ENCODE measurements at regions not wholly inside any gene's neighbourhood (a gene's known extent, or its start where the extent isn't known, plus 50 kb on each side); places are given as distances from the start of the nearest gene placed in this dataset.

DNA sequence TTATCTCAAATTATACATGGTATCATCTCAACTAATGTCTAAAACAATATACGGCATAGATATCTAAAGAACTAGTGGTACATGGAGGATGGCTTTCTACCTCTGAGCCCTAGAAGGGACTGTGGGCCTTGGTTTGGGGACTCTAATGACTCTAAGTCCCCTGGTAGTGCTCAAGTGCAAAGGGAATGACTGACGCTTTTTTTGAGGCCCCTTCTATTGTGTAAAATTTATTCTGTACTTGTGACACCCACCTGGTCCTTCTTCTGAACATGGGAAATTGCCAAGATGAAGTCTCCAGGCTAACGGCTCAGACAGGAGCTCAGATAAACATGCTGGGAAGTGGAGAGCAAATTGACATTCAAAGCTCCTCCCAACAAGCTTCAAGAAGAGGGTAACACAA, 53.4 kb upstream of the IGLL5 start:
- Histone ChIP-seq H3K9me3 (peaks cover 2 to 11% (median 5%) of the 10 kb centered on the region in 3 donors), H3K4me1 (no peaks in the 10 kb centered on the region), H3K36me3 (no peaks in the 10 kb centered on the region), H3K4me3 (no peak overlapping the region), H3K27me3 (peaks cover 0 to 5% of the 10 kb centered on the region in 2 donors), H3K27ac (no peak overlapping the region)
- DNase-seq: no peak
- TF ChIP-seq, protein P1, sequence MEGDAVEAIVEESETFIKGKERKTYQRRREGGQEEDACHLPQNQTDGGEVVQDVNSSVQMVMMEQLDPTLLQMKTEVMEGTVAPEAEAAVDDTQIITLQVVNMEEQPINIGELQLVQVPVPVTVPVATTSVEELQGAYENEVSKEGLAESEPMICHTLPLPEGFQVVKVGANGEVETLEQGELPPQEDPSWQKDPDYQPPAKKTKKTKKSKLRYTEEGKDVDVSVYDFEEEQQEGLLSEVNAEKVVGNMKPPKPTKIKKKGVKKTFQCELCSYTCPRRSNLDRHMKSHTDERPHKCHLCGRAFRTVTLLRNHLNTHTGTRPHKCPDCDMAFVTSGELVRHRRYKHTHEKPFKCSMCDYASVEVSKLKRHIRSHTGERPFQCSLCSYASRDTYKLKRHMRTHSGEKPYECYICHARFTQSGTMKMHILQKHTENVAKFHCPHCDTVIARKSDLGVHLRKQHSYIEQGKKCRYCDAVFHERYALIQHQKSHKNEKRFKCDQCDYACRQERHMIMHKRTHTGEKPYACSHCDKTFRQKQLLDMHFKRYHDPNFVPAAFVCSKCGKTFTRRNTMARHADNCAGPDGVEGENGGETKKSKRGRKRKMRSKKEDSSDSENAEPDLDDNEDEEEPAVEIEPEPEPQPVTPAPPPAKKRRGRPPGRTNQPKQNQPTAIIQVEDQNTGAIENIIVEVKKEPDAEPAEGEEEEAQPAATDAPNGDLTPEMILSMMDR (IDR thresholded peaks at IDR 0.05): no peak
- intact Hi-C loops (cut with DNase I; ENCODE audit: low total_unique reads): no loop called here

DNA sequence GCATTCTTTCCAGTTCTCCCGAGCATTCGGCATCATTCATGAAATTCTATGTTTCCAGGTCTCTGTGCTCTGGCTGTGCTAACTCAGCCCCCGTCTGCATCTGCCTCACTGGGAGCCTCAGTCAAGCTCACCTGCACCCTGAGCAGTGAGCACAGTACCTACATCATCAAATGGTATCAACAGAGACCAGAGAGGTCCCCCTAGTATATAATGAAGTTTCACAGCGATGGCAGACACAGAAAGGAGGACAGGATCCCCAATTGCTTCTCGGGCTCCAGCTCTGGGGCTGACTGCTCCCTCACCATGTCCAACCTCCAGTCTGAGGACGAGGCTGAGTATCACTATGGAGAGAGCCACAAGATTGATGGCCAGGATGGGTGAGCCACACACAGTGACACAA, 52.8 kb upstream of the IGLL5 start:
- Histone ChIP-seq H3K36me3 (no peaks in the 10 kb centered on the region), H3K4me1 (no peaks in the 10 kb centered on the region), H3K4me3 (no peak overlapping the region), H3K27me3 (peaks cover 0 to 5% of the 10 kb centered on the region in 2 donors), H3K27ac (no peak overlapping the region), H3K9me3 (peaks cover 2 to 11% (median 5%) of the 10 kb centered on the region in 3 donors)
- intact Hi-C loops (cut with DNase I; ENCODE audit: low total_unique reads): no loop called here
- DNase-seq: no peak
- TF ChIP-seq, protein P1 (IDR thresholded peaks at IDR 0.05): no peak

DNA sequence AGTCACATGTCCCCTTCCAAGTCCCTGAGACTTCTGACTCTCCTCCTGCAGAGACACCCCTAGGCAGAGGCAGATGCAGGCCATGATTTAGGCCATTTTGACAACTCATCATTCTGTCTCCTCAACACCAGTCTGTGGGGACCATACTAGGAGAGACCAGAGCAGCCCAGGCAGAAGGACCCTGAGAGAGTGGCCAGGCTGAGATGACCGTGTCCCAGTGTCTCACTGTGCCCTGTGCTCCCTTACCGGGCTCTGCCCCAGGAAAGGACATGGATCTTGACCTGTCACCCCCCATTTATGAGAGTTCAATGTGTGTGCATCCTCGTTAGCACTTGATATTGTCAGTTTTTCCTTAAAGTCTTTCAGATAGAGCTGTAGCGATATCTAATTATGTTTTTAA, 52.4 kb upstream of the IGLL5 start:
- DNase-seq: no peak
- Histone ChIP-seq H3K27me3 (peaks cover 0 to 5% of the 10 kb centered on the region in 2 donors), H3K4me1 (no peaks in the 10 kb centered on the region)

DNA sequence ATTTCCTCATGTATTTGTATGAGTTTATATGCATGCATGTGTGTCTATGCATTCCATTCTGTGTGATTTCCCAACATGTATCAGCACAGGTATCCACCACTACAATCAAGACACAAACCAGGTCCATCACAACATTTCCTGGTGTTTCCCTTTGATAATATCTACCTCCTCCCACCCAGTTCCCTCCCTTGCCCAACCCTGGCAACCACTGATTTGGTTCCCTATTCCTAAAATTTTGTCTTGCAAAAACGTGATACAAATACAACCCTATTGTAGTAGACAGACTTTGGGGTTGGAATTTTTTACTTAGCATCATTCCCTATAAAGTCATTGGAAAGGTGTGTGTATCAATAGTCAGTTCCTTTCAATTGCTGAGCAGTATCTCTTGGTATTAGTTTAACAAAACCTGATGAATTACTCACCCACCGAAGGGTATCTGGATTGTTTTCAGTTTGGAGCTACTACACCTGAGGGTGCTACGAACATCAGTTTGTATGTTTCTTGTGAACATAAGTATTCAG, 51.8 kb upstream of the IGLL5 start:
- Histone ChIP-seq H3K27me3 (peaks cover 0 to 5% of the 10 kb centered on the region in 2 donors), H3K4me3 (no peak overlapping the region), H3K36me3 (no peaks in the 10 kb centered on the region), H3K9me3 (peaks cover 0 to 2% (median 2%) of the 10 kb centered on the region in 3 donors), H3K4me1 (no peaks in the 10 kb centered on the region), H3K27ac (no peak overlapping the region)
- intact Hi-C loops (cut with DNase I; ENCODE audit: low total_unique reads): no loop called here
- no peak for DNase-seq
- TF ChIP-seq, protein P1 (IDR thresholded peaks at IDR 0.05): no peak

More for the DNA sequence above, 52.4 kb upstream of the IGLL5 start:
- Histone ChIP-seq H3K36me3 (no peaks in the 10 kb centered on the region), H3K27ac (no peak overlapping the region), H3K9me3 (peaks cover 2 to 8% (median 4%) of the 10 kb centered on the region in 3 donors), H3K4me3 (no peak overlapping the region)
- intact Hi-C loops (cut with DNase I; ENCODE audit: low total_unique reads): no loop called here
- TF ChIP-seq, protein P1 (IDR thresholded peaks at IDR 0.05): no peak

DNA sequence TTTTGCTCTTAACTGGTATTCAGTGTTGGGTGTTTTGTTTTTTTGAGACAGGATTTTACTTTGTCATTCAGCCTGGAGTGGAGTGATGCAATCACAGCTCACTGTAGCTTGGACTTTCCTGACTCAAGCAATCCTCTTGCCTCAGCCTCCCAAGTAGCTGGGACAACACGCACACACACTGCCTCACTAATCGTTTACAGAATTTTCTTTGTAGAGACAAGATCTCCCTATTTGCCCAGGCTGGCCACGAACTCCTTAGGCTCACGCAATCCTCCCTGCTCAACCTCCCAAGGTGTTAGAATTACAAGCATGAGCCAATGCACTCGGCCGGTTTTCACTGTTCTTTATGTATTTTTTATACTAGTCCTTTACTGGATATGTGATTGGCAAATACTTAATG, 51.0 kb upstream of the IGLL5 start:
- TF ChIP-seq, protein P1 (IDR thresholded peaks at IDR 0.05): no peak
- intact Hi-C loops (cut with DNase I; ENCODE audit: low total_unique reads): no loop called here
- Histone ChIP-seq H3K9me3 (peaks cover 0 to 2% (median 2%) of the 10 kb centered on the region in 3 donors), H3K36me3 (no peaks in the 10 kb centered on the region), H3K4me3 (no peak overlapping the region), H3K27me3 (peaks cover 0 to 5% of the 10 kb centered on the region in 2 donors), H3K27ac (no peak overlapping the region), H3K4me1 (no peaks in the 10 kb centered on the region)
- no peak for DNase-seq
